GM18909 (cell line): ENCODE measurements at regions not wholly inside any gene's neighbourhood (a gene's known extent, or its start where the extent isn't known, plus 50 kb on each side); places are given as distances from the start of the nearest gene placed in this dataset.

Experiments used
- ATAC-seq: cut with Tn5 transposase; IDR thresholded peaks from one replicate; pipeline ENCODE4 v1.9.1; 2021; ENCODE audit warnings: mild to moderate bottlenecking; ENCODE audit not compliant: unreplicated experiment, poor library complexity

GRCh38 chr6:156121973-156122372 is 655.2 kb upstream of the ARID1B start:
- no peak for ATAC-seq

GRCh38 chr6:156114541-156114940 is 658.9 kb upstream of the NOX3 start:
- no peak for ATAC-seq

- no peak for ATAC-seq
Measured at GRCh38 chr6:156113631-156114030, 658.0 kb upstream of the NOX3 start.

GRCh38 chr6:156111913-156112312 is 656.3 kb upstream of the NOX3 start:
- ATAC-seq, result no peak

- ATAC-seq, result no peak
Measured at GRCh38 chr6:156110249-156110648, 654.6 kb upstream of the NOX3 start.

GRCh38 chr6:156109713-156110112 is 654.1 kb upstream of the NOX3 start:
- ATAC-seq, result no peak

GRCh38 chr6:156107624-156108101 is 652.0 kb upstream of the NOX3 start:
- no peak for ATAC-seq

- ATAC-seq, result no peak
Measured at GRCh38 chr6:156102129-156102528, 646.5 kb upstream of the NOX3 start.

GRCh38 chr6:156098839-156099238 is 643.2 kb upstream of the NOX3 start:
- no peak for ATAC-seq

- ATAC-seq, result no peak
Measured at GRCh38 chr6:156087487-156087886, 631.8 kb upstream of the NOX3 start.

GRCh38 chr6:156082012-156082411 is 626.4 kb upstream of the NOX3 start:
- no peak for ATAC-seq

GRCh38 chr6:156080371-156080770 is 624.7 kb upstream of the NOX3 start:
- no peak for ATAC-seq

- no peak for ATAC-seq
Measured at GRCh38 chr6:156068881-156069280, 613.2 kb upstream of the NOX3 start.

- no peak for ATAC-seq
Measured at GRCh38 chr6:156065849-156066248, 610.2 kb upstream of the NOX3 start.

- no peak for ATAC-seq
Measured at GRCh38 chr6:156062091-156062563, 606.5 kb upstream of the NOX3 start.

GRCh38 chr6:156061465-156061864 is 605.8 kb upstream of the NOX3 start:
- no peak for ATAC-seq

- no peak for ATAC-seq
Measured at GRCh38 chr6:156060013-156060412, 604.4 kb upstream of the NOX3 start.

GRCh38 chr6:156058356-156058755 is 602.7 kb upstream of the NOX3 start:
- ATAC-seq, result no peak

GRCh38 chr6:156057869-156058268 is 602.2 kb upstream of the NOX3 start:
- no peak for ATAC-seq

- no peak for ATAC-seq
Measured at GRCh38 chr6:156056085-156056484, 600.4 kb upstream of the NOX3 start.

- ATAC-seq, result no peak
Measured at GRCh38 chr6:156053626-156054025, 598.0 kb upstream of the NOX3 start.

- no peak for ATAC-seq
Measured at GRCh38 chr6:156046841-156047449, 591.3 kb upstream of the NOX3 start.
